GM21825 (cell line): ENCODE measurements at regions not wholly inside any gene's neighbourhood (a gene's known extent, or its start where the extent isn't known, plus 50 kb on each side); places are given as distances from the start of the nearest gene placed in this dataset.
A peak's percentile ranks its signal among the peaks of the same experiment; 100 is the strongest.

Experiments used
- ATAC-seq: cut with Tn5 transposase; IDR thresholded peaks from one replicate; pipeline ENCODE4 v1.9.1; 2021; ENCODE audit warnings: mild to moderate bottlenecking, moderate library complexity; ENCODE audit not compliant: unreplicated experiment

DNA sequence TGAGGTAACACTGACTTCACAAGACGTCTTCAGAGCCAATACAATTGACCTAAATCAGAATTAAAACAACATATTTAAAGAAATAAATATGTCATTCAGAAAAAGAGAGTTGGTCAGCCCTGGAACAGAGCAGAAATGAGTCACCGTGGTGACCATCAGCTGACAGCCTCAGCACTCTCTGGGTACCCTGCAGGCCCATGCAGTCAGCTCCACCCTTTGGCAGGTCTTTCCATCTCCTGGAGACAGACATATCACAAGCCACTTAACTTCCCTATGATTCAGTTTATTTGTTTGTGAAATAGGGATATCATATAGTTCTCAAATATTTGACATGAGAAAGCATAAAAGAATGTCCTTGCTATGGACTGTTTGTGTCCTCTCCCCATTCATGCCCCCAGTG lies 151.6 kb upstream of the MEF2C start:
- no peak for ATAC-seq

DNA sequence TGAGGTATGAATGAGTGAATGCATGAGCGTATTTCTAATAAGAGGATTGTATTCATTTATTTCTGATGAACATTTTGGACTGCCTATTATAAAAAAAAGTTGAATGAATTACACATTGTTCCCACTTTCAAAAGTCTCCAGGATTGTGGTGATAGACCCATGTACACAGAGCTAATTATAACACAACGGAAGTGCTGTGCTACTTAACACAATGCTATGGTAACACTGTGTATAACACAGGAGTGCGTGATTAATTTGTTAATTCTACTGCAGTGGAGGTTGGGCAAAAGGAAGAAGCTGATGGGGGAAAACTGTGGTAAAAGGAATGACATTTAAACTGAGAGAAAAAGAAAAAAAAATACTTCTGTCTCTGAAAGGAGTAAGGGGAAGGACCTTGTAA lies 147.8 kb upstream of the MEF2C start:
- ATAC-seq = no peak

DNA sequence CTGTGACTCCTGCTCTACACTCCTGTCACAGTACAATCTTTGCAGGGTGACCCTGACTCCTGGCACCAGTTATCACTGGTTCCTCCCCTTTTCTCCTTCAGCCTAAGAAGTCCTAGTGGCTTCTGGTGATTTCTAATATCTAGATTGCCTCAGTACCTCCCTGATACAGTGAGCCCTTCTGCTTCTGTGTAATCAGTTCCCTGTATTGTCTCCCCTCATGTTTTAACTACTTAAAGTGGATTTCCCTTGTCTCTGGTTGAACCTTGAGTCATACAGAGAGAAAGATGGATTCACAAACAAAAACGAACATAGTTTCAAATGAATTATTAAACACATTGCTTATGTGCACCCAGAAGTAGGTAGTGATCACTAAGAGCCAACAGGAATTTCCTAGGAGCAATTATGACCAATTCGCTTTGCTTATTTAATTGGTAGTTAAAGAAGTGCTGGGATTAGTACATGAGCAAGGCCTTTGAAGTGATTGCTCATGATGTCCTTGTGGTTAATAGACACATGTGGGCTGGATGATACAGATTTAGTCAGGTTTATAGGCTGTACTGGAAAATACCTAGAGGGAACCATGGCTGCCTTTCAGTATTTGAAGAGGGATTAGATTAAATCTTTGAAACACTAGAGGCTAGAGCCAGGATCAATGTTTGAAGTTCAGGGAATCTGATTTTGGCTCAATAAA lies 145.8 kb upstream of the MEF2C start:
- no peak for ATAC-seq

DNA sequence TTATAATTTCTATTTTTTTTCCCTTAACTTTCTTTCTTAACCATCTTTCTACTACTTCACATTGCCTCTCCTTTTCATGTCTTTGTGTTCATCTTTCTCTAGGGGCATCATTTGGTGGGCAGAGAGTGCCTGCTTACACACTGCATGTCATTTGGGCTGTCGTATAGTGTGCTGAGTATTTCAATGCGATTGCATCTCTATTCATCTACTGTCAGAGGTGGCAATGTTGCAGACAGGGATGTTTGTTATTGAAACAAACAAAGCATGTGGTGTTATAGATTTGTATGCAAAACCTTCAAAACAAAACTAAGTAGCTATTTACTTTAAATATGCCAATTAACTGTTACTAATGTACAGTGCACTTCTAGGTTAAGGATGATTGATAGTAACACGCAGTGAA lies 141.1 kb upstream of the MEF2C start:
- no peak for ATAC-seq

GRCh38 chr5:89020926-89021610 lies 138.1 kb upstream of the MEF2C start:
- no peak for ATAC-seq

- ATAC-seq = no peak
Measured at GRCh38 chr5:89016741-89017303, 133.8 kb upstream of the MEF2C start.

GRCh38 chr5:89015409-89015808 lies 132.4 kb upstream of the MEF2C start:
- no peak for ATAC-seq

DNA sequence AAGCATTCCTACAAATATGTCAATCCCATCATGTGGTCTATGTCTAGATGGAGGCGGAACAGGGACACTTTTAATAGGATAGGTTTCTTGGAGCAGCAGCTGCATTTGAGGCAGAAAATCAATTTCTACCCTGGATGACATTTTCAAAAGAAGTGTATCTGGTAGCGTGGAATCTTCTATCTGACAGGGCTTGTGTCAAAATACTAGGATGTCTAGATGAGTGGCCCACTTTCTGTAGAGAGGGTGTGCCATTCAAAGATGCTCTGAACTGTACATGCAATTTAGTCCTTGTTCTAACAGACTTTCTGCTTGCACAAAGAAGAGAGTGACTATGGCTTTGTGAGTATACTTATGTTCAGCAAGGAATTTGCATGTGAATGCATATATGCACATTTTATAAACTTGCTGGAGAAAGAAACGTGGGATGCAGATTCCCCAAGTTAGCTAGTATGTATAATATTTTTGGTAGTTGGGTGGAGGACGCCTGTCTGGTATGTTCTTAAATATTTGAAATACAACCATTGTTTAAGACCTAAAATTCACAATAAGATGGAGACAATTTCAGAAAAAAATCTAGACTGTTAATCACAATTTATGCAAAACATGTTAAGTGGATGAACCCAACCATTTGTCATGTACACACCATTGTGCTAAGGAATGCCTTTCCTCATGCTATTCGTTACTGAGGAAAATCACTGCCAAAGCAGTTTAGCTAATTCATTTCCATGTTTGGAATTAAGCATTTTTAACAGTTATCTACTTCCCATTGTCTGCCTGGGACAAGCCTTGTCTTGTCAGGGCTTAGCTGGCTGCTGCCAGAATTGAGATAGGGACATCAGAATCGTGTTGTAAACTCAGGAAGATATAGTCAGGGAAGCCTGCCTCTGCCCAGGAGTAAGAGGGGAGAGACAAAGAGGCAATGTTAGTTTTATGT lies 129.1 kb upstream of the MEF2C start:
- ATAC-seq = no peak

GRCh38 chr5:89010512-89010911 lies 127.5 kb upstream of the MEF2C start:
- no peak for ATAC-seq

GRCh38 chr5:89008291-89008690 lies 125.3 kb upstream of the MEF2C start:
- no peak for ATAC-seq

DNA sequence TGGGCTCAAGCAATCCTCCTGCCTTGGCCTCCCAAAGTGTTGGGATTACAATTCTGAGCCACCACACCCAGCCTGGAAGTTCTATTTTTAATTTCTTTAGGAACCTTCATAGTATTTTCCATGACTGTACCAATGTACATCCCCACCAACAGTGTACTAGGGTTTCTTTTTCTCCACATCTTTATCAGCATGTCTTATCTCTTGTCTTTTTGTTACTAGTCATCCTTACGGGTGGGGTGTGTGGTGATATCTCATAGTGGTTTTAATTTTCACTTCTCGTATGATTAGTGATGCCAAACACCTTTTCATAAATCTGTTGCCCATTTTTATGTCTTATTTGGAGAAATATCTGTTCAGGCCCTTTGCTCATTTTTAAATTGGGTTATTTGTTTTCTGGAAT lies 123.0 kb upstream of the MEF2C start:
- no peak for ATAC-seq

DNA sequence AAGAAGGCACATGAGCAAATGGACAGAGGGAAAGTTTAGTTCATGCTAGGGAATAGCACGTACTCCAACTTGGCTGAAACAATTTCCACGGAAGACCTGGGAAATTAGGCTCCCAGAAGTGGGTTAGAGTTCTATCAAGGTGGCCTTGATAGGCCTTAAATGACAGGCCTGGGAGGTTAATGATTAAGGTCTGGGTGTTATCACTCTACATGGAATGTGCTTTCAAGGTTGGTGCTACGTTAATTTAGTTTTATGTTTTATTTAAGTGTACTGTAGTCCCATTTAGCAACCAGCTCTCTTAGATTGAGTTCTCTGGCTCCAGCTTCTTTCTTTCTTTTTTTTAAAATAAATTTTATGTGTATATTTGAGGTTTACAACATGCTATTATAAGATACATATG lies 121.4 kb upstream of the MEF2C start:
- ATAC-seq = no peak

DNA sequence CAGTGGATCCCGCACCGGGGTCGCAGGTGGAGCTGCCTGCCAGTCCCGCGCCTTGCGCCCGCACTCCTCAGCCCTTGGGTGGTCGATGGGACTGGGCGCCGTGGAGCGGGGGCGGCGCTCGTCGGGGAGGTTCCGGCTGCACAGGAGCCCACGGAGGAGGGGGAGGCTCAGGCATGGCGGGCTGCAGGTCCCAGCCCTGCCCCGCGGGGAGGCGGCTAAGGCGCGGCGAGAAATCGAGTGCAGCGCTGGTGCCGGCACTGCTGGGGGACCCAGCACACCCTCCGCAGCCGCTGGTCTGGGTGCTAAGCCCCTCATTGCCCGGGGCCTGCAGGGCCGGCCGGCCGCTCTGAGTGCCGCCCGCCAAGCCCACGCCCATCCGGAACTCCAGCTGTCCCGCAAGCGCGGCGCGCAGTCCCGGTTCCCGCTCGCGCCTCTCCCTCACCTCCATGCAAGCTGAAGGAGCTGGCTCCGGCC lies 120.6 kb upstream of the MEF2C start:
- no peak for ATAC-seq

GRCh38 chr5:88999853-89000252 lies 116.9 kb upstream of the MEF2C start:
- no peak for ATAC-seq

DNA sequence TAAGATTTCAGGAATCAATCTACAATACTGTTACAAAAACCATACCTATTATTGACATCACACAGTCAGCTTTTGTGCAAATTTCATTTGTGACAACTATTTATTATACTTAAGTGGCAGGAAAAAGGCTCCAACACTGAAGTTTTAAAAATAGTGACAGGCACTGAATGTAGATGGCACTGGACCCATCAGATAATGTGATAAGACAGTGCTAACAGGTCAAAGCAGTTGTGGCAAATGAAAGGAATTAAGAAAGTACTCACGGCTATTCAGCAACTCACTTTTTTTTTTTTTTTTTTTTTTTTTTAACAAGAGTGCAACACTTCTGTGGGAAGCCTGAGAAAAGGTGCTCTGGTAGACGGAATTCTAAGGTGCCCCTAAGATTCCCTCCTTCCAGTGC lies 115.0 kb upstream of the MEF2C start:
- ATAC-seq = no peak

DNA sequence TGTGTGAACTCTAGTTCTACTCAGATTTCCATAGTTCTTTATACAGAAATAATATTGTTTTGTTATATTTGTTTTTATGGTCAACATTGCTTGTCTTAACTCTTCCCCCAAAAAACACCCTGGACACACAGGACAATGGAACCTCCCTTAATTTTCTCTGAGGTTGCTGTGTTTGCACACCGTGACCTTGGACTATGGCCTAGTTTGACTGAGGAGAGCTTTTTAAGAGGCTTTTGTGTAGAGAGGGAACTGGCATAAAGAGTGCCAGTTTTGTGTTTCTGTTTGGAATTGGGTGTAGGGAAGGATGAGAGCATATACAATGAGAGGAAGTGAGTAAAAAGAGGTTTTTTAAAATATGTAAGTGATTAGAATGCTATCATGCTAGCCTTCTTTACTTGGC lies 101.1 kb upstream of the MEF2C start:
- no peak for ATAC-seq

GRCh38 chr5:88979726-88980125 lies 96.7 kb upstream of the MEF2C start:
- no peak for ATAC-seq

DNA sequence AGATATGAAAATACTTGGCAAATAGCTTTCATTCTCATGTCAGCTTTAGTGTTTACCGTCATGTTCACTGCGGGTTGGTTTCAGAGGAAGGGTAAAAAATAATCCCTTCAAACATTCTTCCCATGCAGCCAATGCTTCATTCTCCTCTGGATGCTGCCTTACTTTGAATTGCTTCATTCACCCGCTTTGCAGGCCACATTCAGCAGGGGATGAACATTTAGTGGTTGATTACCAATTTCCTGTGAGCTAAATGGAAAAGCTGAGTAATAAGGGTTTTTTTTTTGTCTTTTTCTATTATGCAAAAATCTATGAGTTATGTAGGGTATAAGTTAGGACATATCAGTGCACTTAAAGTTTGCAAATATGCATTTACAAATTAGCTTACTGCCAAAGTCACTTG lies 96.3 kb upstream of the MEF2C start:
- ATAC-seq = peak; percentile 70

DNA sequence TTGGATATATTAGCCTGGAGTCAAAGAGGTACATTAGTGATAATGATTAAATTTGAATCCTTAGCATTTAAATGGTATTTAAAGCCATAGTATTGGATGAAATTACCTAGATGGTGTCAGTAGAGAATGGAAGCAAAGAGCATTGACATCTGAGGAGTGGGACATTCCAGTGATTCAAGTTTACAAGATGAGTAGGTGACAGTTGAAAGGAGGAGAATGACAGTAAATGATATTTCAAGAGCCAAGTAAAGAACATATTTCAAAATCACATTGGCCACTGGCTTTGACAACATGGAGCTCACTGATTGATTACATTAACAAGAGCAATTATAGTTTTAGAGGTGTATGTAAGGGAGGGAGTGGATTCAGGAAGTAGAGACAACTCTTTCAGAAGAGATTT lies 93.9 kb upstream of the MEF2C start:
- no peak for ATAC-seq

- ATAC-seq = peak; percentile 91
Measured at GRCh38 chr5:88967633-88968585, 84.9 kb upstream of the MEF2C start.
